OCI-LY7 (cell line): ENCODE measurements at regions not wholly inside any gene's neighbourhood (a gene's known extent, or its start where the extent isn't known, plus 50 kb on each side); places are given as distances from the start of the nearest gene placed in this dataset.

Experiments
- CTCF ChIP-seq: fragments of 200-600 bp; sonication (generic); conservative IDR thresholded peaks from 2 replicates; pipeline ENCODE4 v1.5.1; 2014; ENCODE audit warnings: mild to moderate bottlenecking, antibody characterized with exemption, low read length, moderate library complexity, mixed read lengths
- EZH2phosphoT487 ChIP-seq: fragments of 200-600 bp; sonication (generic); IDR thresholded peaks from 2 replicates; pipeline ENCODE4 v1.6.1; 2018; ENCODE audit warnings: low read depth, borderline replicate concordance, mild to moderate bottlenecking, mixed run types, antibody characterized with exemption, low read length, moderate library complexity, mixed read lengths

GRCh38 chr15:35738370-35738769, 192.4 kb upstream of the DPH6 start:
- TF ChIP-seq EZH2phosphoT487 (no peak), CTCF (no peak)
